Right lobe of liver (tissue), 6 donors: ENCODE measurements at regions not wholly inside any gene's neighbourhood (a gene's known extent, or its start where the extent isn't known, plus 50 kb on each side); places are given as distances from the start of the nearest gene placed in this dataset.
A peak's percentile ranks its signal among the peaks of the same experiment; 100 is the strongest.

Experiments used
- ATAC-seq, 4 donors: fragments of 200-7000 bp; cut with Tn5 transposase; one replicate each; pipeline ENCODE4 v1.9.1; 2020; ENCODE audit warnings: mild to moderate bottlenecking in 4 of 4, moderate library complexity in 4 of 4
- DNase-seq, 3 donors: peaks; one replicate each; pipeline ENCODE4 v3.0.0-alpha.2; 2020
- H3K27ac ChIP-seq, 3 donors: fragments of 200-600 bp; one replicate each; pipeline ENCODE4 v1.8.0; 2022
- H3K27me3 ChIP-seq, 2 donors: fragments of 200-600 bp; one replicate each; pipeline ENCODE4 v1.8.0; 2022
- H3K36me3 ChIP-seq, 4 donors: fragments of 200-600 bp; sonication (generic) in 1 of 4; one replicate each; pipeline versions ENCODE4 v1.5.1 to v1.8.0; 2017 to 2022; ENCODE audit warnings: control low read depth in 1 of 4
- H3K4me1 ChIP-seq, 4 donors: fragments of 200-600 bp; sonication (generic) in 1 of 4; one replicate each; pipeline versions ENCODE4 v1.5.1 to v1.8.0; 2017 to 2022; ENCODE audit warnings: control low read depth in 1 of 4
- H3K4me3 ChIP-seq, 3 donors: fragments of 200-600 bp; one replicate each; pipeline ENCODE4 v1.8.0; 2022
- H3K9me3 ChIP-seq, 4 donors: fragments of 200-600 bp; sonication (generic) in 1 of 4; one replicate each; pipeline versions ENCODE4 v1.5.1 to v1.8.0; 2017 to 2022; ENCODE audit warnings: control low read depth in 1 of 4
- POLR2A ChIP-seq: fragments of 450-650 bp; IDR thresholded peaks from one replicate; pipeline ENCODE4 v1.6.1; 2017; ENCODE audit warnings: antibody characterized with exemption, mild to moderate bottlenecking
- WGBS: methylation state at CpG from one replicate; pipeline ENCODE4 v1.1.6; 2018; ENCODE audit warnings: low coverage, low lambda C conversion rate; ENCODE audit not compliant: insufficient coverage; ENCODE audit errors: missing lambda C conversion rate; 5-methylcytosine and 5-hydroxymethylcytosine counted together
- intact Hi-C, 2 donors: fragments of 100-400 bp; cut with DNase I; formaldehyde crosslinking; loops; one replicate each; pipeline versions ENCODE4 v1.11.2 to v1.14.1; 2022
- TF ChIP-seq, protein P1 (sequence below), 4 donors: fragments of 200-600 bp in 3 of 4; fragments of 450-650 bp in 1 of 4; IDR thresholded peaks; one replicate each; pipeline versions ENCODE4 v1.5.1 to v1.8.0; 2016 to 2022; ENCODE audit warnings: antibody characterized with exemption in 4 of 4, mild to moderate bottlenecking in 2 of 4
- donor health status: DM: no; HTN: yes; CAD: no.
- donor health status: DM: no; HTN: no; CAD: no.
- donor health status: DM: no; HTN: no; CAD: no.
- donor health status: DM: no; HTN: yes; CAD: no.
- donor health status: DM: no; HTN: yes; CAD: no.

DNA sequence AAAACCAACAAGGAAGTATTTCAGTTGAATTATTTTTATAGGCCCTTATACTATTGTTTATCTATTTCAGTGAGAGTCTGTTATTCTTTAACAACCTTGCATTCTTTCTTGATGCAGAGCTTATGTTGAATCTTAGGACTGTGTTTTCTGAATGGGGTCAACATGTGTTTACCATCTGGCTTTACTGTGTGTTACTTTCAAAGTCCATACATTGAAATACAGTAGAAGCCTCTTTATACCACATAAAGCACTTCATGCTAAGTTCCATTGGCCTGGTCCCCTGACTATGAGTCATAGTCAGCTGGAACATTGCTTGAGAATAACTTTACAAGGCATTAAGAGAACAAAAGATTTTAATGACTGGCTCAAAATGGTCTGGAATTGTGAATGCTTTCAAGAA is 152.6 kb downstream of the GASK1B start:
- H3K27ac ChIP-seq: peak overlapping the region in 1 of 3 donors; percentile 25
- DNase-seq: no peak
- TF ChIP-seq, protein P1, sequence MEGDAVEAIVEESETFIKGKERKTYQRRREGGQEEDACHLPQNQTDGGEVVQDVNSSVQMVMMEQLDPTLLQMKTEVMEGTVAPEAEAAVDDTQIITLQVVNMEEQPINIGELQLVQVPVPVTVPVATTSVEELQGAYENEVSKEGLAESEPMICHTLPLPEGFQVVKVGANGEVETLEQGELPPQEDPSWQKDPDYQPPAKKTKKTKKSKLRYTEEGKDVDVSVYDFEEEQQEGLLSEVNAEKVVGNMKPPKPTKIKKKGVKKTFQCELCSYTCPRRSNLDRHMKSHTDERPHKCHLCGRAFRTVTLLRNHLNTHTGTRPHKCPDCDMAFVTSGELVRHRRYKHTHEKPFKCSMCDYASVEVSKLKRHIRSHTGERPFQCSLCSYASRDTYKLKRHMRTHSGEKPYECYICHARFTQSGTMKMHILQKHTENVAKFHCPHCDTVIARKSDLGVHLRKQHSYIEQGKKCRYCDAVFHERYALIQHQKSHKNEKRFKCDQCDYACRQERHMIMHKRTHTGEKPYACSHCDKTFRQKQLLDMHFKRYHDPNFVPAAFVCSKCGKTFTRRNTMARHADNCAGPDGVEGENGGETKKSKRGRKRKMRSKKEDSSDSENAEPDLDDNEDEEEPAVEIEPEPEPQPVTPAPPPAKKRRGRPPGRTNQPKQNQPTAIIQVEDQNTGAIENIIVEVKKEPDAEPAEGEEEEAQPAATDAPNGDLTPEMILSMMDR (IDR thresholded peaks at IDR 0.05): no peak
- no peak for TF ChIP-seq POLR2A

DNA sequence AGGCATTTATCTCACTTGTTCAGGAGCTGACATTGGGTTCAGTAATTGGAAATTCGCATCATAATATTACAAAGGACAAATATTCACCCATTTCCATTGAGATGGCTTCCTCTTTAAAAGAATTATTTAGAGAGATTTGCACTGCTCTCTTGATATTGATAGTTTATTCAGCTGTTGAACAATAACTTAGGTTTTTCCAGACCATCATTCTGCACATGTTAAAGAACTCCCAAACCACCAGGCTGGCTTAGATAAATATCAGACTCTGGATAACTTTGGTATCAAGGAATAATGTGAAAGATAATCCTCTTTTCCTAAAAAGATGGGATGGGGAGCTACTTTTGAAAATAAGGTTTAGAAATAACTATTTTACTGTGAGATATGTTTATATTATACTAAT is 154.0 kb downstream of the GASK1B start:
- no peak for ATAC-seq
- no peaks in the 10 kb centered on the region for H3K36me3 ChIP-seq
- H3K27me3 ChIP-seq: no peaks in the 10 kb centered on the region
- H3K9me3 ChIP-seq: no peaks in the 10 kb centered on the region
- H3K4me1 ChIP-seq: no peaks in the 10 kb centered on the region
- intact Hi-C loops: no loop called here
- no peak overlapping the region for H3K27ac ChIP-seq
- 76% methylated on average over 1 of the region's 1 CpG for WGBS
- no peak for DNase-seq
- TF ChIP-seq, protein P1 (IDR thresholded peaks at IDR 0.05): no peak
- no peak for TF ChIP-seq POLR2A
- H3K4me3 ChIP-seq: no peak overlapping the region

More for the DNA sequence above, 152.6 kb downstream of the GASK1B start:
- intact Hi-C loops: no loop called here
- H3K36me3 ChIP-seq: no peaks in the 10 kb centered on the region
- no peak overlapping the region for H3K4me3 ChIP-seq
- ATAC-seq: peak in 3 of 4 donors; percentile 30 to 78 (median 53)
- no peaks in the 10 kb centered on the region for H3K27me3 ChIP-seq
- no peaks in the 10 kb centered on the region for H3K4me1 ChIP-seq
- H3K9me3 ChIP-seq: no peaks in the 10 kb centered on the region

DNA sequence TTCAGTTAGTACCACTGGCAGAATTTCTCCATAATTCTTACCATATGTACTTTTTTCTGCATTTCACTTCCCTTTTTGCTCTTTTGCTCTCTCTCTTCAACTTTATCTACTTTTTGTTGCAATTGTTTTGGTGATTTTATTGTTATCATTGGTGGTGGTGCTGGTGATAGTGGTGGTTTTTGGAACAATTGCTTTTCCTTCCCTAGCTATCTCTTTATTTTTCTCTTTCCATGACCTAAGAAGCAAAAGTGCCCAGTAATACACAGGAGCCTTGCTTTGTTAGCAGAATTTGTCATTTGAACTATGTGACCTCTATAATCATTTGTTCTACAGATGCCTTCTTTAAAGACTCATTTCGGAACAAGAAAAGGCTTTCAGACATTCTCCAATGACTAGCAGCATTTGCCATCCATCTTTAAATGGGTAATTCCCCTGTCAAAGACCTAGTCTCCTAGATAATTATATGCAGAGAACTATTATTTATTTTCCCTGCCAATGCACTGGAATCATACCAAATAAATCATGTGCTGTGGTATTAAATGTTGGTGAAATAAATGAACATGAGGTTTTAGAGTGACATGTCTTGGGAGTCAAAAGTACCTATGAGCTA is 154.5 kb downstream of the GASK1B start:
- no peak overlapping the region for H3K27ac ChIP-seq
- H3K4me3 ChIP-seq: no peak overlapping the region
- H3K36me3 ChIP-seq: no peaks in the 10 kb centered on the region
- no peaks in the 10 kb centered on the region for H3K27me3 ChIP-seq
- no peak for TF ChIP-seq POLR2A
- TF ChIP-seq, protein P1 (IDR thresholded peaks at IDR 0.05): no peak
- no peaks in the 10 kb centered on the region for H3K4me1 ChIP-seq
- ATAC-seq (peak in 3 of 4 donors; percentile 33 to 46 (median 35)), DNase-seq (no peak)
- 47% methylated on average over 1 of the region's 1 CpG for WGBS
- H3K9me3 ChIP-seq: no peaks in the 10 kb centered on the region
- intact Hi-C loops: no loop called here

DNA sequence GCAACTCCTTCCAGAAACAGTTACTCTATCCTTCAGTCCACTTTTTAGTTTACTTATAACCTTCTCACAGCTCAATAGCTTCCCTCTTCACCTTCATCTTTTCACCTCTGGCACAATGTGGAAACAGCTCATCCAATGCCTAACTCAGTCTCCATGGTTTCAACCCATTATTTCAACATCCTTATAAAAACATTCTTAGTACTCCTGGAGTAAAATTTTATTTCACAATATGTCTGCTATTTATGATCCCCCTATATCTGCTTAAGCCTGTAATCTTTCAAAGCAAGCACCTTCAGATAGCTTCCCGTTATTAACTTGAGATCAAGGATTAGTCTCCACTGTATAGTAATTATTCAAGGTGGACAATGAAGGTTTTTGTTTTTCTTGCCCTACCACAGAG is 156.3 kb downstream of the GASK1B start:
- H3K27me3 ChIP-seq: no peaks in the 10 kb centered on the region
- intact Hi-C loops: no loop called here
- WGBS: 88% methylated on average over 1 of the region's 1 CpG
- H3K9me3 ChIP-seq: no peaks in the 10 kb centered on the region
- no peak overlapping the region for H3K27ac ChIP-seq
- no peak for DNase-seq
- H3K36me3 ChIP-seq: no peaks in the 10 kb centered on the region
- ATAC-seq: no peak
- TF ChIP-seq, protein P1 (IDR thresholded peaks at IDR 0.05): no peak
- TF ChIP-seq POLR2A: no peak
- H3K4me3 ChIP-seq: no peak overlapping the region
- H3K4me1 ChIP-seq: no peaks in the 10 kb centered on the region

DNA sequence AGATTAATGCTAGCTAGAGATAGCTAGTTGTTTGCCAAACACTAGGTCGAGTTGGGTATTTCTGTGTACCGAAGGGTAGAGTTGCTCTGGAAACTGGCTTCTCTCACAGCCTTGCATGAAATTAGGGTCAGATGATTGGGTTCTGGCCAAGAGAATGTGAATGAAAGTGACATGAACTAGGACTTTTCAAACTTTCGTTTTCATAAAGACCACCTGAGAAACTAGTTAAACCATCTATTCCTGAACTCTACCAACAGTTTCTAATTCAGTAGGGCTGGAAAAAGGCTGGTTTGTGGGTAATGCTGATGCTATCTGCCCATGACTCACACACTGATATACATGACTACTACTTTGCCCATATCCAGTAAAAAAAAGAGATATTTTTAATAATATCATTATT is 157.6 kb downstream of the GASK1B start:
- DNase-seq: no peak
- intact Hi-C loops: no loop called here
- H3K27me3 ChIP-seq: no peaks in the 10 kb centered on the region
- H3K4me1 ChIP-seq: no peaks in the 10 kb centered on the region
- 19% methylated on average over 3 of the region's 3 CpGs for WGBS
- H3K9me3 ChIP-seq: no peaks in the 10 kb centered on the region
- ATAC-seq: no peak
- H3K36me3 ChIP-seq: no peaks in the 10 kb centered on the region
- no peak overlapping the region for H3K4me3 ChIP-seq
- TF ChIP-seq, protein P1 (IDR thresholded peaks at IDR 0.05): no peak
- TF ChIP-seq POLR2A: no peak
- no peak overlapping the region for H3K27ac ChIP-seq
